ENCODE measurements at regions not wholly inside any gene's neighbourhood (a gene's known extent, or its start where the extent isn't known, plus 50 kb on each side); places are given as distances from the start of the nearest gene placed in this dataset.

DNA sequence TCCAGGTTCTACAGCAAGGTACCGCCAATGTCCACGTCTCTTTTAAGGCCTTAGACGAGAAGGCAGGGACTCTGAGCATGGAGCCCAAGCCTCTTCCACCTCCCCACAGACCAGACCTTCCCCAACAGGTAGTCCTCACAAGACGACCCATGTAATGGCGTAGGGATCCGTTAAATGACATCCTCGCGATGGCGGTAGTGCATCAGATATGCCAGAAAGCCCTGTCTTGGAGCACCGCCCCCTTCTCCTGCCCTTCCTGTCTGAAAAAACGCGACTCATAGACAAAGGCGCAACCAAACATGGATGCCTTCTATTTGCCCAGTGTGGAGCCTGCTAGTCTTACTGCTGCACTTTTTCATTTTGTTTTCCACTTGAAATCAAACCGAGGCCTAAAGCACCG is 185.4 kb downstream of the OR13H1 start:
- TF ChIP-seq CTCF (IDR thresholded peaks at IDR 0.05; ENCODE audit: extremely low read depth in 1 of 2, insufficient read depth in 1 of 2, low read depth in 1 of 2, low read length in 2 of 2) = no peak
- no peak for TF ChIP-seq JUN (IDR thresholded peaks at IDR 0.05; ENCODE audit: borderline replicate concordance, insufficient read depth, insufficient read length, low read depth)
- TF ChIP-seq POLR2A (IDR thresholded peaks at IDR 0.05; ENCODE audit: low read depth, low read length) = no peak
- no peak for TF ChIP-seq POLR2AphosphoS5 (IDR thresholded peaks at IDR 0.05; ENCODE audit: insufficient read depth, low read depth, low read length)
- TF ChIP-seq EZH2 (IDR thresholded peaks at IDR 0.05; ENCODE audit: borderline replicate concordance, low read depth, low read length, severe bottlenecking) = no peak
- no peak for TF ChIP-seq MYC (IDR thresholded peaks at IDR 0.05; ENCODE audit: low read depth, low read length)
- no peak for TF ChIP-seq FOS (IDR thresholded peaks at IDR 0.05; ENCODE audit: borderline replicate concordance, insufficient read depth, low read length)

Data from endothelial cell of umbilical vein (primary cell).